HG02588 (cell line): ENCODE measurements at regions not wholly inside any gene's neighbourhood (a gene's known extent, or its start where the extent isn't known, plus 50 kb on each side); places are given as distances from the start of the nearest gene placed in this dataset.
"Not testable (repeated sequence)": the region's sequence is repeated elsewhere in the genome, so short reads cannot be mapped to it uniquely, and the experiment has no call there.

ENCODE experiments used
- ATAC-seq: cut with Tn5 transposase; IDR thresholded peaks from one replicate; pipeline ENCODE4 v1.9.1; 2021; ENCODE audit warnings: mild to moderate bottlenecking, moderate library complexity; ENCODE audit not compliant: unreplicated experiment

GRCh38 chr2:71962350-71962749, 185.3 kb downstream of the CYP26B1 start:
- no peak for ATAC-seq

- no peak for ATAC-seq
Measured at GRCh38 chr2:71961289-71962027, 186.2 kb downstream of the CYP26B1 start.

- ATAC-seq, result no peak
Measured at GRCh38 chr2:71959494-71959893, 188.2 kb downstream of the CYP26B1 start.

- not testable (repeated sequence) for ATAC-seq
Measured at GRCh38 chr2:71958426-71958825, 189.2 kb downstream of the CYP26B1 start.

GRCh38 chr2:71952572-71953188, 195.0 kb downstream of the CYP26B1 start:
- no peak for ATAC-seq

- ATAC-seq, result no peak
Measured at GRCh38 chr2:71951718-71952404, 195.8 kb downstream of the CYP26B1 start.

- ATAC-seq, result no peak
Measured at GRCh38 chr2:71951083-71951468, 196.6 kb downstream of the CYP26B1 start.

- no peak for ATAC-seq
Measured at GRCh38 chr2:71950256-71951082, 197.2 kb downstream of the CYP26B1 start.

- ATAC-seq, result no peak
Measured at GRCh38 chr2:71949537-71949798, 198.2 kb downstream of the CYP26B1 start.

GRCh38 chr2:71948781-71949536, 198.7 kb downstream of the CYP26B1 start:
- no peak for ATAC-seq

- ATAC-seq, result no peak
Measured at GRCh38 chr2:71947809-71948208, 199.9 kb downstream of the CYP26B1 start.

- no peak for ATAC-seq
Measured at GRCh38 chr2:71945603-71945959, 202.1 kb downstream of the CYP26B1 start.

GRCh38 chr2:71944806-71945602, 202.7 kb downstream of the CYP26B1 start:
- ATAC-seq, result no peak

GRCh38 chr2:71944183-71944550, 203.5 kb downstream of the CYP26B1 start:
- no peak for ATAC-seq

- no peak for ATAC-seq
Measured at GRCh38 chr2:71943238-71944182, 204.2 kb downstream of the CYP26B1 start.

GRCh38 chr2:71941726-71942525, 205.7 kb downstream of the CYP26B1 start:
- ATAC-seq, result no peak

- ATAC-seq, result no peak
Measured at GRCh38 chr2:71940695-71941094, 207.0 kb downstream of the CYP26B1 start.
